ENCODE measurements at regions not wholly inside any gene's neighbourhood (a gene's known extent, or its start where the extent isn't known, plus 50 kb on each side); places are given as distances from the start of the nearest gene placed in this dataset.

DNA sequence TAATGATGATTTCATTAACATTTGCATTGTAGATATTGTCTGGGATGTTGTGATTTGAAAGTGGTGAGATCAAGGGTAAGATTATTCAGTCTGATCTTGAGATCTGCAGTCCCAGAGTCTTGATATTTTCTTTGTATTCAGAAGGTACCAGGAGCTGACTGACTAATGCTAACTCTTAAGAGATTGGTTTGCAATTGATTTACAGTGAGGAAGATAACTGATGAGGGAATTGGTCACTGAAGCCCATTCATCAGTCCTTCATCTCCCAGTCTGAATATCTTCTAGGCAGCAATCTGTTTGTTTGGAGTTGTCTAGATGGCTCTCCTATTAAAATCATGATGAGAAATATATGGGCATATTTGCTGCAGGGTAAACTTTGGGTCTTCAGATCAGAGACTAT is 473.7 kb downstream of the ARL4A start:
- TF ChIP-seq, protein P1, sequence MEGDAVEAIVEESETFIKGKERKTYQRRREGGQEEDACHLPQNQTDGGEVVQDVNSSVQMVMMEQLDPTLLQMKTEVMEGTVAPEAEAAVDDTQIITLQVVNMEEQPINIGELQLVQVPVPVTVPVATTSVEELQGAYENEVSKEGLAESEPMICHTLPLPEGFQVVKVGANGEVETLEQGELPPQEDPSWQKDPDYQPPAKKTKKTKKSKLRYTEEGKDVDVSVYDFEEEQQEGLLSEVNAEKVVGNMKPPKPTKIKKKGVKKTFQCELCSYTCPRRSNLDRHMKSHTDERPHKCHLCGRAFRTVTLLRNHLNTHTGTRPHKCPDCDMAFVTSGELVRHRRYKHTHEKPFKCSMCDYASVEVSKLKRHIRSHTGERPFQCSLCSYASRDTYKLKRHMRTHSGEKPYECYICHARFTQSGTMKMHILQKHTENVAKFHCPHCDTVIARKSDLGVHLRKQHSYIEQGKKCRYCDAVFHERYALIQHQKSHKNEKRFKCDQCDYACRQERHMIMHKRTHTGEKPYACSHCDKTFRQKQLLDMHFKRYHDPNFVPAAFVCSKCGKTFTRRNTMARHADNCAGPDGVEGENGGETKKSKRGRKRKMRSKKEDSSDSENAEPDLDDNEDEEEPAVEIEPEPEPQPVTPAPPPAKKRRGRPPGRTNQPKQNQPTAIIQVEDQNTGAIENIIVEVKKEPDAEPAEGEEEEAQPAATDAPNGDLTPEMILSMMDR (IDR thresholded peaks at IDR 0.05), result no peak
- no peak for TF ChIP-seq ZFX (IDR thresholded peaks at IDR 0.05; ENCODE audit: borderline replicate concordance)

Data from 22Rv1 (cell line).